ENCODE measurements at regions not wholly inside any gene's neighbourhood (a gene's known extent, or its start where the extent isn't known, plus 50 kb on each side); places are given as distances from the start of the nearest gene placed in this dataset.
"Not testable (repeated sequence)": the region's sequence is repeated elsewhere in the genome, so short reads cannot be mapped to it uniquely, and the experiment has no call there.

GRCh38 chrX:45554736-45555135, 354.1 kb upstream of the DIPK2B start:
- DNase-seq, result no peak

- no peak for DNase-seq
Measured at GRCh38 chrX:45553417-45553816, 352.7 kb upstream of the DIPK2B start.

GRCh38 chrX:45546697-45547096, 346.0 kb upstream of the DIPK2B start:
- not testable (repeated sequence) for DNase-seq

GRCh38 chrX:45540181-45540580, 339.5 kb upstream of the DIPK2B start:
- DNase-seq, result no peak

GRCh38 chrX:45537936-45538335, 337.3 kb upstream of the DIPK2B start:
- DNase-seq, result no peak

GRCh38 chrX:45527834-45528233, 327.2 kb upstream of the DIPK2B start:
- no peak for DNase-seq

- DNase-seq, result no peak
Measured at GRCh38 chrX:45524805-45525204, 324.1 kb upstream of the DIPK2B start.

- no peak for DNase-seq
Measured at GRCh38 chrX:45524296-45524695, 323.6 kb upstream of the DIPK2B start.

- DNase-seq, result no peak
Measured at GRCh38 chrX:45518552-45518951, 317.9 kb upstream of the DIPK2B start.

- DNase-seq, result no peak
Measured at GRCh38 chrX:45517090-45517973, 316.7 kb upstream of the DIPK2B start.

GRCh38 chrX:45515262-45516215, 314.9 kb upstream of the DIPK2B start:
- DNase-seq, result peak; percentile 85 to 95 (median 91)

GRCh38 chrX:45513042-45513441, 312.4 kb upstream of the DIPK2B start:
- no peak for DNase-seq

- DNase-seq, result no peak
Measured at GRCh38 chrX:45508454-45508853, 307.8 kb upstream of the DIPK2B start.

- no peak for DNase-seq
Measured at GRCh38 chrX:45506149-45506730, 305.6 kb upstream of the DIPK2B start.

- peak in 1 of 3 donors; percentile 14 for DNase-seq
Measured at GRCh38 chrX:45505214-45505613, 304.5 kb upstream of the DIPK2B start.

GRCh38 chrX:45503787-45504362, 303.2 kb upstream of the DIPK2B start:
- not testable (repeated sequence) for DNase-seq

- DNase-seq, result no peak
Measured at GRCh38 chrX:45502396-45502795, 301.7 kb upstream of the DIPK2B start.

- DNase-seq, result no peak
Measured at GRCh38 chrX:45497290-45497689, 296.6 kb upstream of the DIPK2B start.

- no peak for DNase-seq
Measured at GRCh38 chrX:45485719-45486118, 285.0 kb upstream of the DIPK2B start.

GRCh38 chrX:45479835-45480422, 279.3 kb upstream of the DIPK2B start:
- no peak for DNase-seq

GRCh38 chrX:45479196-45479834, 278.6 kb upstream of the DIPK2B start:
- no peak for DNase-seq

GRCh38 chrX:45472968-45473367, 272.3 kb upstream of the DIPK2B start:
- DNase-seq, result no peak
